ENCODE measurements at regions not wholly inside any gene's neighbourhood (a gene's known extent, or its start where the extent isn't known, plus 50 kb on each side); places are given as distances from the start of the nearest gene placed in this dataset.
"Not testable (repeated sequence)": the region's sequence is repeated elsewhere in the genome, so short reads cannot be mapped to it uniquely, and the experiment has no call there.

DNA sequence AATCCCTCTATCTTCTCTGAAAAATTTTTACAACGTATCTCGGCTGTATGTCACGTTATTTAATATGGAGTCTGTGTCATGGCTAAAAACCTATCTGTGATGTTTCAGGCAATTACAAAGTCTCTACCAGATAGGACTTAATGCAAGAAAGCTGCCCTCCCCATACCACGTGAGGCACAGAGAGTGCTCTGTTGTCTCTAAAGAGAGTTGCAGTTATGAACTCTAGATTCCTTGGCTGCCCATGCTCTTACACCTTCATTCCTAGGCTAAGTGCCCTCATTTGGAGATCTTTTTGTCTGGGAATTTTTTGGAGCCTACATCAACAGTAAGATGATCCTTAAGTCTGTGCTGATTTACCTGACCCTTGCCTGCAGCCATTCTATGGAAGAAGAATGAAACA, 935.9 kb downstream of the C4orf33 start:
- Histone ChIP-seq H3K9ac (ENCODE audit: low read length in 3 of 3) (no peak overlapping the region), H3K9me3 (ENCODE audit: control insufficient read depth in 2 of 3, insufficient read depth in 1 of 3, low read length in 3 of 3) (no peaks in the 10 kb centered on the region), H3K4me3 (ENCODE audit: low read length in 3 of 3) (no peak overlapping the region), H3K27me3 (ENCODE audit: control insufficient read depth, insufficient read depth, low read length) (no peaks in the 10 kb centered on the region), H3K27ac (ENCODE audit: low read depth in 2 of 2, low read length in 2 of 2) (no peak overlapping the region), H3K36me3 (ENCODE audit: control insufficient read depth in 2 of 3, insufficient read depth in 3 of 3, low read length in 3 of 3) (no peaks in the 10 kb centered on the region), H3K4me1 (ENCODE audit: control insufficient read depth in 2 of 3, insufficient read depth in 2 of 3, low read depth in 1 of 3, low read length in 3 of 3) (no peaks in the 10 kb centered on the region)
- DNase-seq (no peak), FAIRE-seq (no peak)
- TF ChIP-seq, protein P1, sequence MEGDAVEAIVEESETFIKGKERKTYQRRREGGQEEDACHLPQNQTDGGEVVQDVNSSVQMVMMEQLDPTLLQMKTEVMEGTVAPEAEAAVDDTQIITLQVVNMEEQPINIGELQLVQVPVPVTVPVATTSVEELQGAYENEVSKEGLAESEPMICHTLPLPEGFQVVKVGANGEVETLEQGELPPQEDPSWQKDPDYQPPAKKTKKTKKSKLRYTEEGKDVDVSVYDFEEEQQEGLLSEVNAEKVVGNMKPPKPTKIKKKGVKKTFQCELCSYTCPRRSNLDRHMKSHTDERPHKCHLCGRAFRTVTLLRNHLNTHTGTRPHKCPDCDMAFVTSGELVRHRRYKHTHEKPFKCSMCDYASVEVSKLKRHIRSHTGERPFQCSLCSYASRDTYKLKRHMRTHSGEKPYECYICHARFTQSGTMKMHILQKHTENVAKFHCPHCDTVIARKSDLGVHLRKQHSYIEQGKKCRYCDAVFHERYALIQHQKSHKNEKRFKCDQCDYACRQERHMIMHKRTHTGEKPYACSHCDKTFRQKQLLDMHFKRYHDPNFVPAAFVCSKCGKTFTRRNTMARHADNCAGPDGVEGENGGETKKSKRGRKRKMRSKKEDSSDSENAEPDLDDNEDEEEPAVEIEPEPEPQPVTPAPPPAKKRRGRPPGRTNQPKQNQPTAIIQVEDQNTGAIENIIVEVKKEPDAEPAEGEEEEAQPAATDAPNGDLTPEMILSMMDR (IDR thresholded peaks at IDR 0.05; ENCODE audit: borderline replicate concordance, extremely low read depth, insufficient read depth) = no peak
- intact Hi-C loops (cut with DNase I) = no loop called here

DNA sequence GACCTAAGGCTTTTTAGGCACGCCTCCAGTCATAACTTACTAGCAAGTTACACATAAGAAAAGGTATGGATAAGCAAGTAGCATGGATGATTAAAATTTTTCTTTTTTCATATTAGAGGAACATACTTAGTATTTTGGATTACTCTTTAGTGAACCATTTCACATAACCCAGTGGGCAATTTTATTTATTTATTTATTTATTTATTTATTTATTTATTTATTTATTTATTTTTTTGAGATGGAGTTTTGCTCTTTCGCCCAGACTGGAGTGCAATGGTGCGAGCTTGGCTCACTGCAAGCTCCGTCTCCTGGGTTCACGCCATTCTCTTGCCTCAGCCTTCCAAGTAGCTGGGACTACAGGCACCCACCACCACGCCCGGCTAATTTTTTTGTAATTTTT, 937.7 kb downstream of the C4orf33 start:
- DNase-seq; FAIRE-seq; H3K9ac ChIP-seq (ENCODE audit: low read length in 3 of 3); H3K9me3 ChIP-seq (ENCODE audit: control insufficient read depth in 2 of 3, insufficient read depth in 1 of 3, low read length in 3 of 3); H3K27ac ChIP-seq (ENCODE audit: low read depth in 2 of 2, low read length in 2 of 2); H3K4me1 ChIP-seq (ENCODE audit: control insufficient read depth in 2 of 3, insufficient read depth in 2 of 3, low read depth in 1 of 3, low read length in 3 of 3); intact Hi-C loops (cut with DNase I); H3K4me3 ChIP-seq (ENCODE audit: low read length in 3 of 3); H3K36me3 ChIP-seq (ENCODE audit: control insufficient read depth in 2 of 3, insufficient read depth in 3 of 3, low read length in 3 of 3); H3K27me3 ChIP-seq (ENCODE audit: control insufficient read depth, insufficient read depth, low read length): not testable (repeated sequence)

- Histone ChIP-seq H3K9me3 (ENCODE audit: control insufficient read depth in 2 of 3, insufficient read depth in 1 of 3, low read length in 3 of 3) (no peaks in the 10 kb centered on the region), H3K4me1 (ENCODE audit: control insufficient read depth in 2 of 3, insufficient read depth in 2 of 3, low read depth in 1 of 3, low read length in 3 of 3) (no peaks in the 10 kb centered on the region), H3K27ac (ENCODE audit: low read depth in 2 of 2, low read length in 2 of 2) (no peak overlapping the region), H3K27me3 (ENCODE audit: control insufficient read depth, insufficient read depth, low read length) (no peaks in the 10 kb centered on the region), H3K36me3 (ENCODE audit: control insufficient read depth in 2 of 3, insufficient read depth in 3 of 3, low read length in 3 of 3) (no peaks in the 10 kb centered on the region), H3K4me3 (ENCODE audit: low read length in 3 of 3) (no peak overlapping the region), H3K9ac (ENCODE audit: low read length in 3 of 3) (no peak overlapping the region)
- FAIRE-seq = no peak
- intact Hi-C loops (cut with DNase I) = no loop called here
- TF ChIP-seq, protein P1 (IDR thresholded peaks at IDR 0.05; ENCODE audit: borderline replicate concordance, extremely low read depth, insufficient read depth) = no peak
- DNase-seq = no peak
Measured at GRCh38 chr4:130034876-130035275, 938.9 kb downstream of the C4orf33 start.

DNA sequence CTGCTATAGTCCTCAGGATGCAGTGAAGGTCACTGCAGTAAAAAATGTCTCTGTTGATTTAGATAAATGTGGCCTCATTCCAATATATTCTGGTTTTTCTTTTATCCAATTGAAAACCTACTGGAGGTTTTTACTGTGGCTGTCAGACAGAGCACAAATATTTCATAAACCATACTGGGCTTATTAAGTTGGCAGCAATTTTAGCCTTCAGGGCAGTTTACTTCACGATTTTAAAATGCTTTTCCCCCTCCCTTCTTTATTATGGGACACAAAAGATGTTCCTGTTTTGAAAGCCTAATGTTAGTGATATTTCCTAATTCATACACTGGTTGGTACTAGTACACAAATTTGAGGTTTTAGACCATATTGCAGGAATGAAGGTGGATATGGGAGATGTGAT, 939.4 kb downstream of the C4orf33 start:
- Histone ChIP-seq H3K36me3 (ENCODE audit: control insufficient read depth in 2 of 3, insufficient read depth in 3 of 3, low read length in 3 of 3) (no peaks in the 10 kb centered on the region), H3K4me1 (ENCODE audit: control insufficient read depth in 2 of 3, insufficient read depth in 2 of 3, low read depth in 1 of 3, low read length in 3 of 3) (no peaks in the 10 kb centered on the region), H3K27ac (ENCODE audit: low read depth in 2 of 2, low read length in 2 of 2) (no peak overlapping the region), H3K27me3 (ENCODE audit: control insufficient read depth, insufficient read depth, low read length) (no peaks in the 10 kb centered on the region), H3K9me3 (ENCODE audit: control insufficient read depth in 2 of 3, insufficient read depth in 1 of 3, low read length in 3 of 3) (no peaks in the 10 kb centered on the region), H3K4me3 (ENCODE audit: low read length in 3 of 3) (no peak overlapping the region), H3K9ac (ENCODE audit: low read length in 3 of 3) (no peak overlapping the region)
- FAIRE-seq = no peak
- no peak for DNase-seq
- TF ChIP-seq, protein P1 (IDR thresholded peaks at IDR 0.05; ENCODE audit: borderline replicate concordance, extremely low read depth, insufficient read depth) = no peak
- intact Hi-C loops (cut with DNase I) = no loop called here

DNA sequence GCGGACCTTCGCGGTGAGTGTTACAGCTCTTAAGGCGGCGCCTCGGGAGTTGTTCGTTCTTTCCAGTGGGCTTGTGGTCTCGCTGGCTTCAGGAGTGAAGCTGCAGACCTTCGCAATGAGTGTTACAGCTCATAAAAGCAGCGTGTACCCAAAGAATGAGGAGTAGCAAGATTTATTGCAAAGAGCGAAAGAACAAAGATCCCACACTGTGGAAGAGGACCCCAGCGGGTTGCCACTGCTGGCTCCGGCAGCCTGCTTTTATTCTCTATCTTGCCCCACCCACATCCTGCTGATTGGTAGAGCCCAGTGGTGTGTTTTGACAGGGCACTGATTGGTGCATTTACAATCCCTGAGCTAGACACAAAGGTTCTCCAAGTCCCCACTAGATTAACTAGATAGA, 941.9 kb downstream of the C4orf33 start:
- DNase-seq; H3K4me3 ChIP-seq (ENCODE audit: low read length in 3 of 3); FAIRE-seq; H3K9ac ChIP-seq (ENCODE audit: low read length in 3 of 3); H3K36me3 ChIP-seq (ENCODE audit: control insufficient read depth in 2 of 3, insufficient read depth in 3 of 3, low read length in 3 of 3); H3K4me1 ChIP-seq (ENCODE audit: control insufficient read depth in 2 of 3, insufficient read depth in 2 of 3, low read depth in 1 of 3, low read length in 3 of 3); H3K27me3 ChIP-seq (ENCODE audit: control insufficient read depth, insufficient read depth, low read length); H3K9me3 ChIP-seq (ENCODE audit: control insufficient read depth in 2 of 3, insufficient read depth in 1 of 3, low read length in 3 of 3); H3K27ac ChIP-seq (ENCODE audit: low read depth in 2 of 2, low read length in 2 of 2); intact Hi-C loops (cut with DNase I): not testable (repeated sequence)

GRCh38 chr4:130038540-130038939, 942.6 kb downstream of the C4orf33 start:
- H3K4me1 ChIP-seq (ENCODE audit: control insufficient read depth in 2 of 3, insufficient read depth in 2 of 3, low read depth in 1 of 3, low read length in 3 of 3); H3K36me3 ChIP-seq (ENCODE audit: control insufficient read depth in 2 of 3, insufficient read depth in 3 of 3, low read length in 3 of 3); H3K9me3 ChIP-seq (ENCODE audit: control insufficient read depth in 2 of 3, insufficient read depth in 1 of 3, low read length in 3 of 3); intact Hi-C loops (cut with DNase I); H3K9ac ChIP-seq (ENCODE audit: low read length in 3 of 3); H3K4me3 ChIP-seq (ENCODE audit: low read length in 3 of 3); FAIRE-seq; H3K27me3 ChIP-seq (ENCODE audit: control insufficient read depth, insufficient read depth, low read length); H3K27ac ChIP-seq (ENCODE audit: low read depth in 2 of 2, low read length in 2 of 2): not testable (repeated sequence)
- peak in 1 of 5 donors; percentile 68 for DNase-seq

Data from kidney (tissue), 13 donors.